Naive thymus-derived CD4-positive, alpha-beta T cell (primary cell): ENCODE measurements at regions not wholly inside any gene's neighbourhood (a gene's known extent, or its start where the extent isn't known, plus 50 kb on each side); places are given as distances from the start of the nearest gene placed in this dataset.

Experiments
- ATAC-seq: fragments of 150-1000 bp; cut with Tn5 transposase; 2 replicates; pipeline ENCODE4 v1.10.0; 2021; ENCODE audit warnings: mild to moderate bottlenecking, moderate library complexity
- CTCF ChIA-PET: fragments of 350-600 bp; sonication (Branson Sonifier 250); formaldehyde crosslinking; loops from one replicate; lab custom pipeline; 2021; ENCODE audit warnings: antibody characterized with exemption; lab: Charles Lee
- POLR2A ChIA-PET: fragments of 350-600 bp; sonication (Branson Sonifier 250); formaldehyde crosslinking; loops from one replicate; lab custom pipeline; 2021; ENCODE audit warnings: antibody characterized with exemption, inconsistent platforms; lab: Charles Lee
- DNase-seq, 9 donors: peaks; one replicate each; pipeline versions ENCODE4 v3.0.0 to v3.0.0-alpha.2; 2020 to 2022; ENCODE audit warnings: mixed read lengths in 1 of 9
- H3K27ac ChIP-seq: one replicate; pipeline ENCODE4 v1.7.0; 2013; ENCODE audit warnings: mild to moderate bottlenecking, low read depth, low read length, moderate library complexity
- H3K27me3 ChIP-seq, 2 donors: one replicate each; pipeline ENCODE4 v1.7.0; 2013; ENCODE audit warnings: low read length in 2 of 2, mild to moderate bottlenecking in 2 of 2, moderate library complexity in 2 of 2; ENCODE audit not compliant: control insufficient read depth in 2 of 2, insufficient read depth in 2 of 2
- H3K36me3 ChIP-seq, 3 experiments: 1 replicate in 2 of 3; 2 replicates in 1 of 3; pipeline ENCODE4 v1.7.0; 2013; ENCODE audit warnings: low read length in 3 of 3, mild to moderate bottlenecking in 3 of 3, moderate library complexity in 1 of 3; ENCODE audit not compliant: insufficient read depth in 3 of 3, control insufficient read depth in 2 of 3
- H3K4me1 ChIP-seq, 2 donors: one replicate each; pipeline ENCODE4 v1.7.0; 2013; ENCODE audit warnings: low read length in 2 of 2, mild to moderate bottlenecking in 2 of 2, moderate library complexity in 1 of 2; ENCODE audit not compliant: control insufficient read depth in 2 of 2, insufficient read depth in 2 of 2
- H3K4me3 ChIP-seq: 2 replicates; pipeline ENCODE4 v1.7.0; 2013; ENCODE audit warnings: mild to moderate bottlenecking, low read length
- H3K9me3 ChIP-seq, 3 experiments: 1 replicate in 2 of 3; 2 replicates in 1 of 3; pipeline ENCODE4 v1.7.0; 2013; ENCODE audit warnings: low read length in 3 of 3; ENCODE audit not compliant: control insufficient read depth in 2 of 3
- H3K27ac Mint-ChIP-seq, 9 donors: one replicate each; pipeline ENCODE4 v1.8.0; 2020 to 2022; ENCODE audit warnings: mixed read lengths in 9 of 9, mild to moderate bottlenecking in 8 of 9, moderate library complexity in 5 of 9, inconsistent platforms in 2 of 9
- H3K27me3 Mint-ChIP-seq, 5 donors: one replicate each; pipeline ENCODE4 v1.8.0; 2021 to 2022; ENCODE audit warnings: mixed read lengths in 5 of 5, mild to moderate bottlenecking in 1 of 5
- H3K36me3 Mint-ChIP-seq, 5 donors: one replicate each; pipeline ENCODE4 v1.8.0; 2020 to 2022; ENCODE audit warnings: mixed read lengths in 5 of 5, mild to moderate bottlenecking in 3 of 5, inconsistent platforms in 1 of 5
- H3K4me1 Mint-ChIP-seq, 7 donors: one replicate each; pipeline ENCODE4 v1.8.0; 2020 to 2022; ENCODE audit warnings: mixed read lengths in 7 of 7, mild to moderate bottlenecking in 3 of 7, inconsistent platforms in 1 of 7
- H3K4me3 Mint-ChIP-seq, 10 donors: one replicate each; pipeline ENCODE4 v1.8.0; 2020 to 2022; ENCODE audit warnings: mild to moderate bottlenecking in 10 of 10, mixed read lengths in 10 of 10, moderate library complexity in 6 of 10, inconsistent platforms in 2 of 10
- H3K9me3 Mint-ChIP-seq, 11 donors: one replicate each; pipeline ENCODE4 v1.8.0; 2020 to 2022; ENCODE audit warnings: mixed read lengths in 11 of 11, mild to moderate bottlenecking in 4 of 11, inconsistent platforms in 1 of 11, moderate library complexity in 1 of 11
- intact Hi-C, 2 donors: fragments of 100-400 bp; cut with micrococcal nuclease; formaldehyde crosslinking; loops; one replicate each; pipeline ENCODE4 v1.15.1; 2023

DNA sequence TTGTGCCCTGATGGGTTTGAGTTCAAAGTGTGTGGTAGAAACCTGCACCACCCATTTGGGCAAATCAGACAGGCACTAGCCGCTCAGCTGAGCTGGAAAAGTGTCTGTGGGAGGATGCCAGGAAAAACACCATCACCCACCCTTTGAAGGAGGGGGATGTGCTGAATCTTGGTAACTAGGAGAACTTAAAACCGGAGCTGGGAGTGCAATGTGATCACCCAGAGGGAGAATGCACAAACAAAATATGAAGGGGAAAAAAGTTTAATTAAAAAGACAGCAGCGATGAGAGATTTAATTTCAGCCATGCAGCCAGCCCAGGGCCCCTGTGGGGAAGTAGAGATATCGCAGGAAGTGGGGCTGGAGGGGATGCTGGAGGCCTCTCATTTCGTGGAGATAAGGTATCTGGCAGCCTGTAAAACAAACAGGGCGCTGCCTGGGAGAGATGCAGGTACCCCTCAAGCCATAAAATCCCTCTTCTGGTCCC lies 86.8 kb upstream of the BCAR3 start:
- POLR2A ChIA-PET = no interaction called here
- peaks cover 0 to 28% (median 19%) of the 10 kb centered on the region in 7 donors for H3K4me1 Mint-ChIP-seq
- peaks cover 0 to 12% (median 5%) of the 10 kb centered on the region in 5 donors for H3K27me3 Mint-ChIP-seq
- CTCF ChIA-PET = interaction anchor here (0.6 kb wide), 1 partner anchor 156 kb away, joined by 3 read pairs; no protein-coding TSS in a partner anchor
- peaks cover 0 to 1% (median 0%) of the 10 kb centered on the region in 11 donors for H3K9me3 Mint-ChIP-seq
- Histone ChIP-seq H3K9me3 (no peaks in the 10 kb centered on the region), H3K4me1 (peaks cover 0 to 6% of the 10 kb centered on the region in 2 donors), H3K4me3 (no peak overlapping the region), H3K27ac (no peak overlapping the region), H3K27me3 (no peaks in the 10 kb centered on the region), H3K36me3 (no peaks in the 10 kb centered on the region)
- DNase-seq (no peak), ATAC-seq (peak; percentile 45)
- H3K27ac Mint-ChIP-seq = peak overlapping the region in 5 of 9 donors; percentile 1 to 51 (median 33)
- no peaks in the 10 kb centered on the region for H3K36me3 Mint-ChIP-seq
- intact Hi-C loops = no loop called here
- H3K4me3 Mint-ChIP-seq = no peak overlapping the region

DNA sequence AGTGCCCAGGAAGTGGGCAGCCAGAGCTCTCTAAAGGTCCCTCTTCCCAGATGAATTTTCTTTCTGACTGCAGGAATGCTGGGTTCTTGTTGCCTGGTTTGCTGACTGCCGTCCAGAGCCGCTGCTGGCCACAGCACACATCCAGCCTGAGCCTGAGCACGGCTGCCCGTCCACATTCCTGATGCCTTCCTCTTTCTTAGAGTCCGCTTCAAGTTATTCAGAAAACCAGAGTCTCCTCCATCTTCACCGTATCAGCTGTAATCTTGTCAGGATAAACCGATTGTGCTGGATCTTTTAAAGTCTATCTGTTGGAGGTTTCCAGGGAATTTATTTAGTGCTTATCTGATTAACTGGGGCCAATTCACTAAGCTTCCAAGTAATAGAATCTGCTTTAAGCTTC lies 84.8 kb upstream of the BCAR3 start:
- no peaks in the 10 kb centered on the region for H3K36me3 ChIP-seq
- H3K4me1 Mint-ChIP-seq = peaks cover 0 to 28% (median 19%) of the 10 kb centered on the region in 7 donors
- no peak overlapping the region for H3K27ac ChIP-seq
- ChIA-PET POLR2A (no interaction called here), CTCF (no interaction called here)
- peaks cover 0 to 12% (median 5%) of the 10 kb centered on the region in 5 donors for H3K27me3 Mint-ChIP-seq
- H3K27ac Mint-ChIP-seq = peak overlapping the region in 2 of 9 donors; percentile 14 to 16
- no peaks in the 10 kb centered on the region for H3K36me3 Mint-ChIP-seq
- H3K4me3 ChIP-seq = no peak overlapping the region
- no peaks in the 10 kb centered on the region for H3K27me3 ChIP-seq
- intact Hi-C loops = no loop called here
- H3K9me3 Mint-ChIP-seq = no peaks in the 10 kb centered on the region
- no peak for ATAC-seq
- peaks cover 0 to 6% of the 10 kb centered on the region in 2 donors for H3K4me1 ChIP-seq
- no peak for DNase-seq
- no peaks in the 10 kb centered on the region for H3K9me3 ChIP-seq
- peak overlapping the region in 1 of 10 donors; percentile 21 for H3K4me3 Mint-ChIP-seq

DNA sequence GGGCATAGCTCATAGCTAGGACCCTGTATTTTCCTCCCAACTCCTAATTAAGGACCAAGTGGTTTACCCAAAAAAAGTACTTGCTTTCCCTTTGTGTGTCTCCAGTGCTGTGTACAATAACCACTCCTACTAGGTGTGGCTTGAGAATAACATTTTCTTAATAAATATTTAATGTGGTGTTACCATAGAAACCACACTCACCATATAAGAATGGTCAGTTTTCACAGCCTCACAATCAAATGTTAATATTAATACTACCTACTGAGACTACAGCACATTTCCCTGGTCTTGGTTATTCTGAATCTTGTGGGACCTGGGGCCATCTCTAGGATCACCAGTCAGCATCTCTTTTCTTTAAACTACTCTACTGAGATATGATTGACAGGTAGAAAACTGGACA lies 83.5 kb upstream of the BCAR3 start:
- Histone ChIP-seq H3K27me3 (no peaks in the 10 kb centered on the region), H3K36me3 (no peaks in the 10 kb centered on the region), H3K4me1 (peaks cover 0 to 6% of the 10 kb centered on the region in 2 donors), H3K27ac (no peak overlapping the region), H3K4me3 (no peak overlapping the region), H3K9me3 (no peaks in the 10 kb centered on the region)
- Mint-ChIP-seq H3K27me3 (peaks cover 0 to 12% (median 5%) of the 10 kb centered on the region in 5 donors), H3K4me1 (peaks cover 1 to 28% (median 19%) of the 10 kb centered on the region in 7 donors), H3K27ac (no peak overlapping the region), H3K4me3 (no peak overlapping the region), H3K9me3 (peaks cover 0 to 2% (median 0%) of the 10 kb centered on the region in 11 donors), H3K36me3 (no peaks in the 10 kb centered on the region)
- intact Hi-C loops = no loop called here
- no peak for DNase-seq
- ChIA-PET CTCF (no interaction called here), POLR2A (no interaction called here)
- no peak for ATAC-seq

DNA sequence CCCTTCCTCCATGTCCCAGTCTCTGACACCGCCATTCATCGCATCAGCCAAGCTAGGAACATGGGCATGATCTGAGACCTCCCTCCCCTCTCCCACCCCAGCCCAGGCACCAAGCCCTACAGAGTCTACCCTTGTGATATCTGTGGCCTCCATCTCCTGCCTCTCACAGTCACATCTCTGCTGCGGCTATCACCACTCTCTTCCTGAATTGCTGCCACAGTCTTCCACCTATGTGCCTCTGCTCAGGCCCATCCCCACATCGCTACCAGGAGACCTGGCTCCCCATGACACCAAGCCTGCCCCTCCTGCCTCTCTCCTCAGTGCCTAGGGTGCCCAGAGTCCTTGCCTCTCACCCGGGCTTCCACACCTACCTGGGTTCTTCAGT lies 82.7 kb upstream of the BCAR3 start:
- Histone ChIP-seq H3K27ac (no peak overlapping the region), H3K36me3 (no peaks in the 10 kb centered on the region), H3K4me3 (no peak overlapping the region), H3K9me3 (no peaks in the 10 kb centered on the region), H3K4me1 (peaks cover 0 to 6% of the 10 kb centered on the region in 2 donors), H3K27me3 (no peaks in the 10 kb centered on the region)
- H3K4me1 Mint-ChIP-seq = peaks cover 7 to 33% (median 19%) of the 10 kb centered on the region in 7 donors
- no peak overlapping the region for H3K27ac Mint-ChIP-seq
- intact Hi-C loops = no loop called here
- no peak for DNase-seq
- H3K36me3 Mint-ChIP-seq = peaks cover 0 to 2% (median 0%) of the 10 kb centered on the region in 5 donors
- peaks cover 0 to 12% (median 5%) of the 10 kb centered on the region in 5 donors for H3K27me3 Mint-ChIP-seq
- ChIA-PET POLR2A (no interaction called here), CTCF (no interaction called here)
- no peak overlapping the region for H3K4me3 Mint-ChIP-seq
- peaks cover 0 to 2% (median 0%) of the 10 kb centered on the region in 11 donors for H3K9me3 Mint-ChIP-seq
- peak; percentile 15 for ATAC-seq

DNA sequence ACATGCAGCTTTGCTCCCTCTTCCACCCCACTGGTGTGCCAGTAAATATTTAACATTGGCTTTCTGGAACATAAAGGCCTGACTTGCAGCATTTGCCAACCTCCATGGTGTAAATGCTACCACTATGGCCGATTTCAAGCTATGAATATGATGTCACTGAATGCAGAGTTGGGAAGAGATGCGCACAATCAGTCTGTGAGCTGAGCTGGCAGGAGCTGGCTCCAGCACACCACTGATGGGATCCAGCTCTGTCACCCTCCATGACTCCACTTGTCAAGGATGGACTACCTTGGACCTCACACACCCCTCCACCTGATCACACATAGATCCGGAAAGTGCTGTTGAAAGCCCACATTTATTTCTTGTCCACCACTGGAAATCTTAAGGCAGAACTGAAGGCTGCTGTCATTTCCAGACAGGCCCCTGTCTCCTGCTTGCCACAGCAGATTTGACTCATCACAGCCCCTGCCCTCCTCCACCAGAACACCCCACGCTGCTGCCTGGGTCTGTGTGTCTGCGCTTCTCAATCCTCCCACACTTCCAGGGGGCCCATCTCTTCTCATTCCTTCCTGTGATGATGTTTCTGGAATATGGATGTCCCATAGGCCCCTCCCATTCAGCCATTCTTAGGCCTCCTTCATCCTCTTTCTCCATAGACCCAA lies 82.2 kb upstream of the BCAR3 start:
- CTCF ChIA-PET = no interaction called here
- POLR2A ChIA-PET = no interaction called here
- intact Hi-C loops = no loop called here
- ATAC-seq (no peak), DNase-seq (no peak)
- no peaks in the 10 kb centered on the region for H3K36me3 ChIP-seq
- no peak overlapping the region for H3K27ac ChIP-seq
- peaks cover 0 to 2% (median 0%) of the 10 kb centered on the region in 11 donors for H3K9me3 Mint-ChIP-seq
- peaks cover 0 to 9% (median 5%) of the 10 kb centered on the region in 5 donors for H3K27me3 Mint-ChIP-seq
- peak overlapping the region in 1 of 9 donors; percentile 19 for H3K27ac Mint-ChIP-seq
- peaks cover 0 to 7% of the 10 kb centered on the region in 2 donors for H3K4me1 ChIP-seq
- no peak overlapping the region for H3K4me3 Mint-ChIP-seq
- H3K27me3 ChIP-seq = no peaks in the 10 kb centered on the region
- peaks cover 11 to 39% (median 19%) of the 10 kb centered on the region in 7 donors for H3K4me1 Mint-ChIP-seq
- H3K9me3 ChIP-seq = no peaks in the 10 kb centered on the region
- peaks cover 0 to 2% (median 0%) of the 10 kb centered on the region in 5 donors for H3K36me3 Mint-ChIP-seq
- H3K4me3 ChIP-seq = no peak overlapping the region

DNA sequence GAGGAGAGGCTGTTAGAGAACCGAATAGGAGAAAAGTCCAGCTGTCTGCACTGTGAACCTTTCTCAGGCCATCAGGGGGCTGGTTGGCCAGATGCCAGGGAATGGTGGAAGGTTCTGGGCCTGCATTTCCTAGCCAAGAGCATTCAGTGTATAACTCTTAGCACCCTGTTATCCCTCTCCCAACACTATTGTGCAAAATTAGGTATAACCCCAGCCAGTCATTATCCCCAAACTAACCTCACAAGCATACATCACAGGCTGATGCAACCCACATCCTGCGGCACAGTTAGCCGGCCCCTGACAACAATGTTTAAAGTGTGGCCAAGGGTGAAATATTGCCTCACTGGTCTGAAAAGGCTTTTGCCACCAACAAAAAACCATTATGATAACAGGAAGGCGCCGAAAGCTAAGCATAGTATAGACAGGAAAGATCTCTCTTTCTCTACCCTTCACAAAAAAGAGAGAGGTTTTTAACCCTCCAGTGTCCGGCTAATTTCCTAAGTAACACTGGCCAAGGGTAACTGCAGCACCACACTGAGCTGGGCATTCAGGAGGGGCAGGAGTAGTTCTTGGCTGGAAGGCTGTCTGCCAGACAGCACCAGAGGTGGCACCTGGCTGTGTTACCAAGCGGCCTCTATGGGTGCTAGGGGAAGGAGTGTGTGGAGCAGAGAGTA lies 77.3 kb upstream of the BCAR3 start:
- no peaks in the 10 kb centered on the region for H3K36me3 ChIP-seq
- DNase-seq = no peak
- Mint-ChIP-seq H3K9me3 (peaks cover 0 to 2% (median 0%) of the 10 kb centered on the region in 11 donors), H3K27ac (peak overlapping the region in 2 of 9 donors; percentile 38 to 71), H3K27me3 (peaks cover 0 to 15% (median 0%) of the 10 kb centered on the region in 5 donors), H3K4me1 (peaks cover 0 to 22% (median 8%) of the 10 kb centered on the region in 7 donors), H3K36me3 (peaks cover 0 to 2% (median 0%) of the 10 kb centered on the region in 5 donors), H3K4me3 (no peak overlapping the region)
- ChIA-PET CTCF (no interaction called here), POLR2A (no interaction called here)
- ATAC-seq = peak; percentile 76
- no peaks in the 10 kb centered on the region for H3K9me3 ChIP-seq
- intact Hi-C loops = loop anchor here in 1 of 2 donors (10.0 kb wide), 1 partner anchor 64 kb away; no protein-coding TSS in a partner anchor
- peaks cover 0 to 6% of the 10 kb centered on the region in 2 donors for H3K4me1 ChIP-seq
- no peak overlapping the region for H3K27ac ChIP-seq
- no peak overlapping the region for H3K4me3 ChIP-seq
- no peaks in the 10 kb centered on the region for H3K27me3 ChIP-seq
